Cardiac muscle cell (in vitro differentiated cells and primary cell): ENCODE measurements at regions not wholly inside any gene's neighbourhood (a gene's known extent, or its start where the extent isn't known, plus 50 kb on each side); places are given as distances from the start of the nearest gene placed in this dataset.

Experiments used
- DNase-seq, 2 donors: peaks; one replicate each; pipeline versions ENCODE4 v3.0.0 to v3.0.0-alpha.2; 2010 to 2017; ENCODE audit warnings: low read depth in 1 of 2, low spot score in 1 of 2
- H3K27ac ChIP-seq: fragments of 200-600 bp; sonication (generic); 2 replicates; pipeline ENCODE4 v1.5.1; 2016
- H3K27me3 ChIP-seq: fragments of 200-600 bp; sonication (generic); 2 replicates; pipeline ENCODE4 v1.6.0; 2016; ENCODE audit warnings: control low read depth
- H3K36me3 ChIP-seq: fragments of 200-600 bp; sonication (generic); 2 replicates; pipeline ENCODE4 v1.5.1; 2016; ENCODE audit warnings: control low read depth
- H3K4me1 ChIP-seq: fragments of 200-600 bp; sonication (generic); 2 replicates; pipeline ENCODE4 v1.8.1; 2017; ENCODE audit warnings: low read depth, mild to moderate bottlenecking, mixed run types
- H3K4me3 ChIP-seq: fragments of 200-600 bp; sonication (generic); 2 replicates; pipeline ENCODE4 v1.5.1; 2016; ENCODE audit warnings: mild to moderate bottlenecking
- H3K9me3 ChIP-seq: fragments of 200-600 bp; sonication (generic); 2 replicates; pipeline ENCODE4 v1.5.1; 2017; ENCODE audit warnings: low read depth, mild to moderate bottlenecking, control low read depth
- CTCF ChIP-seq: IDR thresholded peaks from 2 replicates; pipeline ENCODE4 v1.5.1; 2012; ENCODE audit warnings: low read depth, mild to moderate bottlenecking, low read length

- no peak for TF ChIP-seq CTCF
- no peaks in the 10 kb centered on the region for H3K4me1 ChIP-seq
- no peaks in the 10 kb centered on the region for H3K27me3 ChIP-seq
- no peak overlapping the region for H3K27ac ChIP-seq
- H3K4me3 ChIP-seq, result no peak overlapping the region
- no peaks in the 10 kb centered on the region for H3K36me3 ChIP-seq
- no peak for DNase-seq
- H3K9me3 ChIP-seq, result no peaks in the 10 kb centered on the region
These were observed 197.6 kb downstream of the SNCA start for GRCh38 chr4:89639395-89639794.

GRCh38 chr4:89625599-89626293, 211.2 kb downstream of the SNCA start:
- H3K27me3 ChIP-seq, result no peaks in the 10 kb centered on the region
- peaks cover 11% of the 10 kb centered on the region for H3K4me1 ChIP-seq
- TF ChIP-seq CTCF, result no peak
- peak overlapping the region; percentile 29 for H3K27ac ChIP-seq
- H3K4me3 ChIP-seq, result no peak overlapping the region
- no peaks in the 10 kb centered on the region for H3K36me3 ChIP-seq
- no peak for DNase-seq
- no peaks in the 10 kb centered on the region for H3K9me3 ChIP-seq

DNA sequence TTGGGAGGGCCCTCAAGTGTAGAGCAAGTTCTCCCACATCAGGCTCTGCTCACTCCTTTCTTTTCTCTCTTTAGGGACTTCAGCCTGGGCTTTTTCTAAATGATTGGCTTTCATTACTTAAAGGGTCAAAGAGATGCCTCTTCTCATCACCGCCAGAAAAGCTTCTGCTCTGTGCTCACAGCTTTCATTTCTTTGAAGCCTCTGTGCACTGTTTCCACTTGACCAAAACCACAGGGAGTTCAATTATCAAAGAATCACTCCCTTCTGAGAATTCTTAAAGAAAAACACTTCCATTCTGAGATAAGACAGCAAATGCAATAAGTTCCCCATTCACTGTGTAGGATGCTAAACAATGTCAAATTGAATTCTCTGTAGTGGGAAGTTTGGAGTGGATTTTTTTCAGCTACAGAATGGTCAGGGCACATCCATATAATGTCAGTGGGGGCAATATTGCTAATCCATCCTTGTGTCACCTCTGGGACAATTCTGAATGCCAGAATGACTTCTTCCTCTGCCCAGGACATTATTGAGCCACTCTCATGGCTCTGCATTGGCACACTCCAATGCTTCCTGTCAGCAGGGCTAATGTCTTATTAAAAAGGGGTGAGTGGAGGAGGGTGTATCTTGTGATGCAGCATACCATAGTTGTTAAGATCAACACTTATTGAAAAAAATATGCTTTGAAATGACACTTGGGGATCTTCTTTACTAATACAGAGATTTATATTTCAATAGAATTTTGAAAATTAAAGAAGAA, 217.6 kb downstream of the SNCA start:
- no peaks in the 10 kb centered on the region for H3K4me1 ChIP-seq
- no peak for TF ChIP-seq CTCF
- H3K27me3 ChIP-seq, result no peaks in the 10 kb centered on the region
- no peaks in the 10 kb centered on the region for H3K36me3 ChIP-seq
- DNase-seq, result peak in 1 of 2 donors; percentile 18
- H3K27ac ChIP-seq, result no peak overlapping the region
- no peak overlapping the region for H3K4me3 ChIP-seq
- no peaks in the 10 kb centered on the region for H3K9me3 ChIP-seq

DNA sequence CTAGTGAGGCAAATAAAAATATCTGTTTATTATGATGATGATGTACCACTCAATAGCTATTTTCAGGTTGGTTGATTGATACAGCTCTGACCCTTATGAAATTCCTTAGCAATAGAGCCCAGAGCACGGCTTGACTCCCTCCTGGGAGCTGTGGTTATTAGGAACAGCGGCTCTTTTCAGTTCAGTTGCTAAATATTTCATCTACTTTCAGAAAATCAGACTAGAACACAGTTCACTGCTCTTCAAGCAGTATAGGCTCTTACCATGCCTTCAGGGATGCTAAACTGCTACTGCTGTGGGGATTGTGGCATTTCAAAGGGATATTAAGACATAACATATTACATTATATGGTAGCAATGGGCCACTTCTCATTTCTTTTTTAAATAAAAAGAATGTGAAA, 218.8 kb downstream of the SNCA start:
- TF ChIP-seq CTCF, result no peak
- no peak overlapping the region for H3K27ac ChIP-seq
- H3K4me3 ChIP-seq, result no peak overlapping the region
- no peaks in the 10 kb centered on the region for H3K4me1 ChIP-seq
- no peaks in the 10 kb centered on the region for H3K9me3 ChIP-seq
- no peaks in the 10 kb centered on the region for H3K36me3 ChIP-seq
- no peaks in the 10 kb centered on the region for H3K27me3 ChIP-seq
- DNase-seq, result no peak

DNA sequence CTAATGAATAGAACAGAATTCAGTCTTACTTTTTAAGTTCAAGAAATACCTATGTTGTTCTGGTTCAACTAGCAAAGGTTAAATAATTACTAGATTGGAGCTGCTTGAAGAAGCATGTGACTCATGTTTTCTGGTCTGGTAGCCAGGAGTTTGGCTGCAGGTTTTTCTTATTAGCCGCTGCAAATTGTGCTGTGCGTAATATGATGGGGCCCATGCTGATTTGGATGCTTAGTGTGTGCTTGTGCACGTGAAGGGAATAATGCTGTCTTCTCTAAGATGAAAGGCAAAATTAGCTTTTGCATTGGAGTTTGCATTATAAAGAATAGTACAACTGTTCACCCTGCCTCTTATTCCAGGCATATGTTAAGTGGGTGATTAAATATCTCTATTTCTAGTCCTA, 219.6 kb downstream of the SNCA start:
- DNase-seq, result no peak
- H3K4me3 ChIP-seq, result no peak overlapping the region
- no peaks in the 10 kb centered on the region for H3K36me3 ChIP-seq
- no peak for TF ChIP-seq CTCF
- no peaks in the 10 kb centered on the region for H3K4me1 ChIP-seq
- no peaks in the 10 kb centered on the region for H3K27me3 ChIP-seq
- H3K9me3 ChIP-seq, result no peaks in the 10 kb centered on the region
- H3K27ac ChIP-seq, result no peak overlapping the region
